Fibroblast of lung (primary cell): ENCODE measurements at regions not wholly inside any gene's neighbourhood (a gene's known extent, or its start where the extent isn't known, plus 50 kb on each side); places are given as distances from the start of the nearest gene placed in this dataset.

Source experiments
- DNase-seq, 2 donors: peaks; one replicate each; pipeline versions ENCODE4 v3.0.0 to v3.0.0-alpha.2; 2010; ENCODE audit warnings: low read depth in 2 of 2
- H2AFZ ChIP-seq: 2 replicates; pipeline ENCODE4 v1.5.1; 2012; ENCODE audit warnings: low read length, control low read depth, inconsistent platforms
- H3K27ac ChIP-seq: 2 replicates; pipeline ENCODE4 v1.5.1; 2011; ENCODE audit warnings: low read length, control low read depth; ENCODE audit not compliant: insufficient read depth
- H3K27me3 ChIP-seq: 2 replicates; pipeline ENCODE4 v1.5.1; 2011; ENCODE audit warnings: mild to moderate bottlenecking, low read length; ENCODE audit not compliant: control insufficient read depth, insufficient read depth
- H3K36me3 ChIP-seq: 2 replicates; pipeline ENCODE4 v1.5.1; 2011; ENCODE audit warnings: low read length; ENCODE audit not compliant: control insufficient read depth, insufficient read depth
- H3K4me1 ChIP-seq: 2 replicates; pipeline ENCODE4 v1.5.1; 2011; ENCODE audit warnings: low read length; ENCODE audit not compliant: control insufficient read depth, insufficient read depth; ENCODE audit errors: extremely low read depth
- H3K4me2 ChIP-seq: 2 replicates; pipeline ENCODE4 v1.5.1; 2011; ENCODE audit warnings: low read length, control low read depth; ENCODE audit not compliant: insufficient read depth; ENCODE audit errors: extremely low read depth
- H3K4me3 ChIP-seq, 4 experiments: fragments of 200-600 bp in 1 of 4; sonication (generic) in 1 of 4; replicated peaks in 1 of 4; 2 replicates each; pipeline ENCODE4 v1.5.1; 2011 to 2016; ENCODE audit warnings: low read length in 4 of 4, low read depth in 3 of 4, mild to moderate bottlenecking in 3 of 4, control low read depth in 2 of 4, inconsistent platforms in 1 of 4, mixed read lengths in 1 of 4; ENCODE audit not compliant: insufficient read depth in 1 of 4; ENCODE audit errors: control extremely low read depth in 1 of 4
- H3K79me2 ChIP-seq: 2 replicates; pipeline ENCODE4 v1.5.1; 2012; ENCODE audit warnings: mild to moderate bottlenecking, low read length, inconsistent platforms; ENCODE audit not compliant: control insufficient read depth, insufficient read depth
- H3K9ac ChIP-seq: 2 replicates; pipeline ENCODE4 v1.5.1; 2011; ENCODE audit warnings: mild to moderate bottlenecking, low read length, control low read depth; ENCODE audit not compliant: insufficient read depth
- H3K9me3 ChIP-seq: 2 replicates; pipeline ENCODE4 v1.5.1; 2012; ENCODE audit warnings: low read depth, low read length; ENCODE audit not compliant: control insufficient read depth, insufficient read depth
- H4K20me1 ChIP-seq: 2 replicates; pipeline ENCODE4 v1.5.1; 2011; ENCODE audit warnings: low read length; ENCODE audit not compliant: control insufficient read depth, insufficient read depth; ENCODE audit errors: extremely low read depth
- EZH2 ChIP-seq: IDR thresholded peaks from 2 replicates; pipeline ENCODE4 v1.5.1; 2012; ENCODE audit warnings: low read length, control low read depth, mild to moderate bottlenecking; ENCODE audit errors: missing control alignments
- TF ChIP-seq, protein P1 (sequence below), 2 donors: IDR thresholded peaks in 1 of 2; conservative IDR thresholded peaks in 1 of 2; 1 replicate in 1 of 2; 2 replicates in 1 of 2; pipeline ENCODE4 v1.5.1; 2011 to 2012; ENCODE audit warnings: low read length in 2 of 2, control low read depth in 1 of 2, inconsistent platforms in 1 of 2, low read depth in 1 of 2, mild to moderate bottlenecking in 1 of 2

DNA sequence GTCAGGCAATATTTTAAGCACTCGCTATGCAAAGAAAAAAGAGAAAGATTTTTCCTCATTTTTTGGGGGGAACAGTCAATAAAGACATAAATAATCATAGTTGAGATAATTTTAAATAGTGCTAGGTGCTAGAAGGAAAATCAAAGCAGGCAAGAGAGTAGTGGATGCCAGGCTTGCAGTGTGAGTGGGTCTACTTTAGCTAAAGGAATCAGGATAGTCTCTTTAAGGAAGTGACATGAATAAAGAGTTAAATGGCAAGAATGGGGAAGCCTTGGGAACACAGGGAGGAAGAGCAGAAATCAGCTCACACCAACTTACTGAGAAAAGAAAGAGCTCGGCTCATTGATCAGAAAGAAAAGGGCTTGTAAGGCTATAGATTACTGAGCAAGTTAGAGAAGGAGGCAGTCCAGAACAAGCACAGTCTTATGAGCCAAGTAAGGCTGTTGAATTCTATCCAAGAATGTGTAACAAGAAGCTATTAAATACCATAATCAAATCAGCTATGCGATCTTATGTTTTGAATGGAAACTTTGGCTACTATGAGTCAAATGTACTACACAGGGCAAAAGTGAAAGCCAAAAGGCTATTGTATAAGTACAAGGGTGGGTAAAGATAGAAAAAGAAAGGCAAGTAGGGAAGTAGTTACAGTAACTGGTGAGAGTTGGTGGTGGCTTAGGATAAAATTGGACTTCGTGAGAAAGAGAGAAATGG is 833.8 kb upstream of the PIK3C3 start:
- Histone ChIP-seq H3K79me2 (no peaks in the 10 kb centered on the region), H3K9ac (no peak overlapping the region), H3K4me1 (no peaks in the 10 kb centered on the region), H3K27ac (no peak overlapping the region), H3K27me3 (no peaks in the 10 kb centered on the region), H3K4me3 (no peak overlapping the region), H2AFZ (no peak overlapping the region), H3K4me2 (no peak overlapping the region), H3K36me3 (no peaks in the 10 kb centered on the region), H3K9me3 (no peaks in the 10 kb centered on the region), H4K20me1 (no peaks in the 10 kb centered on the region)
- no peak for TF ChIP-seq EZH2
- TF ChIP-seq, protein P1, sequence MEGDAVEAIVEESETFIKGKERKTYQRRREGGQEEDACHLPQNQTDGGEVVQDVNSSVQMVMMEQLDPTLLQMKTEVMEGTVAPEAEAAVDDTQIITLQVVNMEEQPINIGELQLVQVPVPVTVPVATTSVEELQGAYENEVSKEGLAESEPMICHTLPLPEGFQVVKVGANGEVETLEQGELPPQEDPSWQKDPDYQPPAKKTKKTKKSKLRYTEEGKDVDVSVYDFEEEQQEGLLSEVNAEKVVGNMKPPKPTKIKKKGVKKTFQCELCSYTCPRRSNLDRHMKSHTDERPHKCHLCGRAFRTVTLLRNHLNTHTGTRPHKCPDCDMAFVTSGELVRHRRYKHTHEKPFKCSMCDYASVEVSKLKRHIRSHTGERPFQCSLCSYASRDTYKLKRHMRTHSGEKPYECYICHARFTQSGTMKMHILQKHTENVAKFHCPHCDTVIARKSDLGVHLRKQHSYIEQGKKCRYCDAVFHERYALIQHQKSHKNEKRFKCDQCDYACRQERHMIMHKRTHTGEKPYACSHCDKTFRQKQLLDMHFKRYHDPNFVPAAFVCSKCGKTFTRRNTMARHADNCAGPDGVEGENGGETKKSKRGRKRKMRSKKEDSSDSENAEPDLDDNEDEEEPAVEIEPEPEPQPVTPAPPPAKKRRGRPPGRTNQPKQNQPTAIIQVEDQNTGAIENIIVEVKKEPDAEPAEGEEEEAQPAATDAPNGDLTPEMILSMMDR (conservative IDR thresholded peaks at IDR 0.05 in 1 of 2, IDR thresholded peaks at IDR 0.05 in 1 of 2; ENCODE audit: low read depth in 1 of 2, low read length in 2 of 2): no peak
- peak; percentile 87 to 91 for DNase-seq

DNA sequence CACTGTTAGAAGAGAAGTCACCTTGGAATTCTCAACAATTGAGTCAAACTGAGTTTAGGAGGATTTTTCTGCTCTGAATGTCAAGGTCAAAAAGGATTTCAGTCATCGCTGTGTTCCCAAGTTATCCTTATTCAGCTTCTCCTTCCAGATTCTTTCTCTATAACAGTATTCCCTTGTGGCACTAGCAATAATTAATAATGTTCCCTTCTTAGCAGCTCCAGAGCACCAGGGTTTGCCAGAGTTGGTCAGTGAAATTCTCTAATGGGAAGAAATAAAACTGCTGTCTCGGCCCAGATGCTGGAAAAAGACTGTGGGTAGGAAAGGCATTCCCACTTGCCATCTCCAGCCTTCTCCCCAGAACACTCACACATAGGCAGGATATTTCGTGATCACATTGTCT is 836.0 kb upstream of the PIK3C3 start:
- no peak overlapping the region for H3K27ac ChIP-seq

DNA sequence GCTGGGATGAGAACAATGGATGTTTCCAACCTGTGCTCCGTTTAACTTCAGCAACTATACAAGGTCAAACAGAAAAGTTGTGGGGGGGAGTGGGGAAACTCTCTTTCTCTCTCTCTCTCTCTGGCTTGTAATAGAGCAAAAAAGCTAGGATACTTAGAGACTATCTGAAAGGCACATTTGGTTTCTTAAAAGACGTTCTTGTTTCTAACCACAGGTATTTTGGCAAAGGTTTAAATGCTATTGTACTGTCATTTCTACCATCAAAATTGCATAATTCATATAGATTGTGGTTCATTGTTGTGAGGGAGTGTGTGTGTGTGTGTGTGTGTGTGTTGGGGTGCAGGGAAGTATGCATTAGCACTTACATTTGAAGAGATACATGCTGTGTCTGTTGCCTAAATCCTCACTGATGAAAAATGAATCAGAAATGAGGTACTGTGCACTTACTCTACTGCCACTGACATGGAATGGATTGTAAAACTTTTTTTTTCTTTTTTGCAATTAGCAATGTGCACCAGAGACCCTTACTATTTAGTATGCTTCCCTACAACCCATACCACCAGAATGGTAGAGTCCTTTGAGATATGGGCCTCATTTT is 841.0 kb upstream of the PIK3C3 start:
- no peaks in the 10 kb centered on the region for H3K36me3 ChIP-seq
- H3K9me3 ChIP-seq: no peaks in the 10 kb centered on the region
- no peak overlapping the region for H3K9ac ChIP-seq
- H3K4me2 ChIP-seq: no peak overlapping the region
- H3K4me1 ChIP-seq: no peaks in the 10 kb centered on the region
- H3K27ac ChIP-seq: no peak overlapping the region
- no peaks in the 10 kb centered on the region for H4K20me1 ChIP-seq
- TF ChIP-seq, protein P1 (conservative IDR thresholded peaks at IDR 0.05 in 1 of 2, IDR thresholded peaks at IDR 0.05 in 1 of 2; ENCODE audit: low read depth in 1 of 2, low read length in 2 of 2): no peak
- no peak for TF ChIP-seq EZH2
- H3K79me2 ChIP-seq: no peaks in the 10 kb centered on the region
- peak; percentile 40 to 82 for DNase-seq
- H3K27me3 ChIP-seq: no peaks in the 10 kb centered on the region
- H3K4me3 ChIP-seq: no peak overlapping the region
- no peak overlapping the region for H2AFZ ChIP-seq

More for the DNA sequence above, 836.0 kb upstream of the PIK3C3 start:
- H3K4me2 ChIP-seq: no peak overlapping the region
- no peaks in the 10 kb centered on the region for H3K9me3 ChIP-seq
- H2AFZ ChIP-seq: no peak overlapping the region
- no peaks in the 10 kb centered on the region for H3K4me1 ChIP-seq
- no peaks in the 10 kb centered on the region for H3K79me2 ChIP-seq
- H4K20me1 ChIP-seq: no peaks in the 10 kb centered on the region
- H3K27me3 ChIP-seq: no peaks in the 10 kb centered on the region
- no peak for DNase-seq
- H3K9ac ChIP-seq: no peak overlapping the region
- no peaks in the 10 kb centered on the region for H3K36me3 ChIP-seq
- TF ChIP-seq EZH2: no peak
- TF ChIP-seq, protein P1 (conservative IDR thresholded peaks at IDR 0.05 in 1 of 2, IDR thresholded peaks at IDR 0.05 in 1 of 2; ENCODE audit: low read depth in 1 of 2, low read length in 2 of 2): no peak
- no peak overlapping the region for H3K4me3 ChIP-seq
